Keratinocyte (primary cell): ENCODE measurements at regions not wholly inside any gene's neighbourhood (a gene's known extent, or its start where the extent isn't known, plus 50 kb on each side); places are given as distances from the start of the nearest gene placed in this dataset.

ENCODE experiments used
- DNase-seq: peaks from one replicate; pipeline ENCODE4 v3.0.0-alpha.2; 2011; ENCODE audit warnings: low read depth, missing footprints, low spot score
- FAIRE-seq: peaks from 2 replicates; lab custom pipeline; 2011; peaks lifted over from hg19 to GRCh38; lab: Jason Lieb, UNC
- H2AFZ ChIP-seq: 2 replicates; pipeline ENCODE4 v1.6.0; 2012; ENCODE audit warnings: low read length, control low read depth, inconsistent platforms; ENCODE audit not compliant: control insufficient read depth
- H3K27ac ChIP-seq: 2 replicates; pipeline ENCODE4 v1.5.1; 2011; ENCODE audit warnings: low read length; ENCODE audit not compliant: control insufficient read depth, insufficient read depth
- H3K27me3 ChIP-seq: 3 replicates; pipeline ENCODE4 v1.6.0; 2011; ENCODE audit warnings: low read length; ENCODE audit not compliant: control insufficient read depth, insufficient read depth; ENCODE audit errors: extremely low read depth
- H3K36me3 ChIP-seq, 2 experiments: 2 replicates in 1 of 2; 3 replicates in 1 of 2; pipeline ENCODE4 v1.5.1; 2011; ENCODE audit warnings: low read length in 2 of 2, mild to moderate bottlenecking in 1 of 2; ENCODE audit not compliant: control insufficient read depth in 2 of 2, insufficient read depth in 2 of 2; ENCODE audit errors: extremely low read depth in 1 of 2
- H3K4me1 ChIP-seq: 3 replicates; pipeline ENCODE4 v1.5.1; 2011; ENCODE audit warnings: low read length; ENCODE audit not compliant: control insufficient read depth, insufficient read depth; ENCODE audit errors: extremely low read depth
- H3K4me2 ChIP-seq: 3 replicates; pipeline ENCODE4 v1.6.0; 2011; ENCODE audit warnings: low read depth, low read length; ENCODE audit not compliant: control insufficient read depth, insufficient read depth; ENCODE audit errors: extremely low read depth
- H3K4me3 ChIP-seq, 3 experiments: fragments of 200-600 bp in 1 of 3; sonication (generic) in 1 of 3; 2 replicates in 2 of 3; 3 replicates in 1 of 3; pipeline ENCODE4 v1.5.1; 2011 to 2016; ENCODE audit warnings: low read length in 3 of 3, mild to moderate bottlenecking in 3 of 3, control low read depth in 2 of 3, inconsistent platforms in 1 of 3, low read depth in 1 of 3, mixed read lengths in 1 of 3, mixed run types in 1 of 3, moderate library complexity in 1 of 3; ENCODE audit not compliant: control insufficient read depth in 2 of 3, insufficient read depth in 2 of 3; ENCODE audit errors: extremely low read depth in 1 of 3
- H3K79me2 ChIP-seq: 2 replicates; pipeline ENCODE4 v1.6.0; 2012; ENCODE audit warnings: low read length; ENCODE audit not compliant: control insufficient read depth, insufficient read depth
- H3K9ac ChIP-seq: 3 replicates; pipeline ENCODE4 v1.6.0; 2011; ENCODE audit warnings: low read length; ENCODE audit not compliant: control insufficient read depth, insufficient read depth; ENCODE audit errors: extremely low read depth
- H3K9me1 ChIP-seq: 3 replicates; pipeline ENCODE4 v1.6.0; 2011; ENCODE audit warnings: low read length; ENCODE audit not compliant: control insufficient read depth, insufficient read depth; ENCODE audit errors: extremely low read depth
- H3K9me3 ChIP-seq: 2 replicates; pipeline ENCODE4 v1.5.1; 2012; ENCODE audit warnings: low read depth, low read length; ENCODE audit not compliant: control insufficient read depth
- H4K20me1 ChIP-seq: 3 replicates; pipeline ENCODE4 v1.6.0; 2011; ENCODE audit warnings: low read length; ENCODE audit not compliant: control insufficient read depth, insufficient read depth; ENCODE audit errors: extremely low read depth
- EZH2 ChIP-seq: IDR thresholded peaks from one replicate; pipeline ENCODE4 v1.6.1; 2012; ENCODE audit warnings: inconsistent platforms, mild to moderate bottlenecking, low read length, moderate library complexity
- dilution Hi-C: fragments of 300-500 bp; cut with MboI; formaldehyde crosslinking; loops from one replicate; pipeline ENCODE4 v1.7.0; 2020; ENCODE audit warnings: low sequenced_read_pairs; ENCODE audit not compliant: extremely low pct_ligation_motif_present
- TF ChIP-seq, protein P1 (sequence below), 3 experiments: IDR thresholded peaks in 1 of 3; conservative IDR thresholded peaks in 1 of 3; optimal IDR thresholded peaks in 1 of 3; 2 replicates in 2 of 3; 3 replicates in 1 of 3; pipeline versions ENCODE3 to v1.5.1; 2011; ENCODE audit warnings: low read length in 3 of 3, mild to moderate bottlenecking in 3 of 3, moderate library complexity in 2 of 3, control low read depth in 1 of 3, inconsistent platforms in 1 of 3; ENCODE audit not compliant: insufficient read depth in 2 of 3; ENCODE audit errors: extremely low read depth in 1 of 3

DNA sequence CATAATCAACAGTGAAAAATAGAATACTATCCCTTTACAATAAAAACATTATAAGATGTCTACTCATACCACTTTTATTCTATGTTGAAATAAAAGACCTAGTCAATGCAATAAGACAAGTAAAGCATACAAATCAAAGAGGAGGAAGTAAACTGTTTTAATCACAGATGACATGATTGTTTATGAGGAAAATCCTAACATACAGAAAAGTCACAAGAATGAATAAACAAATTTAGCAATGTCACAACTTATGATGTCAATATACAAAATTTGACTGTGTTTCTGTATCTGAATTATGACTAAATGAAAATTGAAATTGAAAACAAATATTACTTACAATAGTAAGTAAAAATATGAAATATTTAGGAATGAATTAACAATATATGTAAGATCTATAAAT lies 221.9 kb upstream of the GRIA4 start:
- Histone ChIP-seq H3K9ac (no peak overlapping the region), H3K79me2 (no peaks in the 10 kb centered on the region), H3K9me3 (no peaks in the 10 kb centered on the region), H3K4me3 (no peak overlapping the region), H3K4me2 (no peak overlapping the region), H3K27me3 (no peaks in the 10 kb centered on the region), H4K20me1 (no peaks in the 10 kb centered on the region), H3K36me3 (no peaks in the 10 kb centered on the region), H3K4me1 (no peaks in the 10 kb centered on the region), H3K27ac (no peak overlapping the region), H3K9me1 (no peaks in the 10 kb centered on the region), H2AFZ (no peak overlapping the region)
- TF ChIP-seq, protein P1, sequence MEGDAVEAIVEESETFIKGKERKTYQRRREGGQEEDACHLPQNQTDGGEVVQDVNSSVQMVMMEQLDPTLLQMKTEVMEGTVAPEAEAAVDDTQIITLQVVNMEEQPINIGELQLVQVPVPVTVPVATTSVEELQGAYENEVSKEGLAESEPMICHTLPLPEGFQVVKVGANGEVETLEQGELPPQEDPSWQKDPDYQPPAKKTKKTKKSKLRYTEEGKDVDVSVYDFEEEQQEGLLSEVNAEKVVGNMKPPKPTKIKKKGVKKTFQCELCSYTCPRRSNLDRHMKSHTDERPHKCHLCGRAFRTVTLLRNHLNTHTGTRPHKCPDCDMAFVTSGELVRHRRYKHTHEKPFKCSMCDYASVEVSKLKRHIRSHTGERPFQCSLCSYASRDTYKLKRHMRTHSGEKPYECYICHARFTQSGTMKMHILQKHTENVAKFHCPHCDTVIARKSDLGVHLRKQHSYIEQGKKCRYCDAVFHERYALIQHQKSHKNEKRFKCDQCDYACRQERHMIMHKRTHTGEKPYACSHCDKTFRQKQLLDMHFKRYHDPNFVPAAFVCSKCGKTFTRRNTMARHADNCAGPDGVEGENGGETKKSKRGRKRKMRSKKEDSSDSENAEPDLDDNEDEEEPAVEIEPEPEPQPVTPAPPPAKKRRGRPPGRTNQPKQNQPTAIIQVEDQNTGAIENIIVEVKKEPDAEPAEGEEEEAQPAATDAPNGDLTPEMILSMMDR (optimal IDR thresholded peaks at IDR 0.05 in 1 of 3, IDR thresholded peaks at IDR 0.05 in 1 of 3, conservative IDR thresholded peaks at IDR 0.05 in 1 of 3; ENCODE audit: extremely low read depth in 1 of 3, insufficient read depth in 2 of 3, low read length in 3 of 3) = no peak
- no peak for TF ChIP-seq EZH2
- no peak for FAIRE-seq
- no peak for DNase-seq
- dilution Hi-C loops = no loop called here

DNA sequence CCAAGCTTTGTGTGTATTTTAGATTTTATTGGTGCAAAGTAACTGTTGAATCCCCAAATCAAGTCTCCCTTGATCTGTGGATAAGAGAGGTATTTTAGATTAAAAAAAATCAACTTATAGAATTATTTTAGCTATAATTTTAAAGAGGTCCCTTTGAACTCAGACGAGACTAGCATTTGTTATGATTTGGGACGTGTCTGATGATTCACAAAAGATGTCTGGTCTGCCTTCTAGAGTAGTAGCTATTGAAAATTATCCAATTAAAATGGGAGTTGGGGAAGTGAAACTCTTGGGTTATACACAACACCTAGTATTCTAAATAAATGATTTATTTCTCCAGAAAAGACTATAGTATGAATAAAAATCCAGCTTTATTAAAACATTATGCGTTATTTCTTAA lies 227.9 kb upstream of the GRIA4 start:
- DNase-seq = no peak
- no peak for TF ChIP-seq EZH2
- TF ChIP-seq, protein P1 (optimal IDR thresholded peaks at IDR 0.05 in 1 of 3, IDR thresholded peaks at IDR 0.05 in 1 of 3, conservative IDR thresholded peaks at IDR 0.05 in 1 of 3; ENCODE audit: extremely low read depth in 1 of 3, insufficient read depth in 2 of 3, low read length in 3 of 3) = no peak
- H4K20me1 ChIP-seq = no peaks in the 10 kb centered on the region
- H3K36me3 ChIP-seq = no peaks in the 10 kb centered on the region
- H3K9me3 ChIP-seq = no peaks in the 10 kb centered on the region
- dilution Hi-C loops = no loop called here
- no peak overlapping the region for H3K27ac ChIP-seq
- no peak overlapping the region for H2AFZ ChIP-seq
- H3K27me3 ChIP-seq = no peaks in the 10 kb centered on the region
- H3K9ac ChIP-seq = no peak overlapping the region
- H3K4me1 ChIP-seq = no peaks in the 10 kb centered on the region
- H3K4me3 ChIP-seq = no peak overlapping the region
- H3K79me2 ChIP-seq = no peaks in the 10 kb centered on the region
- H3K9me1 ChIP-seq = no peaks in the 10 kb centered on the region
- FAIRE-seq = no peak
- H3K4me2 ChIP-seq = no peak overlapping the region
